IgD-negative memory B cell (primary cell): ENCODE measurements at regions not wholly inside any gene's neighbourhood (a gene's known extent, or its start where the extent isn't known, plus 50 kb on each side); places are given as distances from the start of the nearest gene placed in this dataset.
"Not testable (repeated sequence)": the region's sequence is repeated elsewhere in the genome, so short reads cannot be mapped to it uniquely, and the experiment has no call there.

Source experiments
- H3K27ac Mint-ChIP-seq, 3 donors: one replicate each; pipeline ENCODE4 v1.8.0; 2020 to 2022; ENCODE audit warnings: mild to moderate bottlenecking in 3 of 3, mixed read lengths in 3 of 3, moderate library complexity in 1 of 3
- H3K27me3 Mint-ChIP-seq: one replicate; pipeline ENCODE4 v1.8.0; 2021; ENCODE audit warnings: mixed read lengths
- H3K36me3 Mint-ChIP-seq: one replicate; pipeline ENCODE4 v1.8.0; 2020; ENCODE audit warnings: mild to moderate bottlenecking, mixed read lengths
- H3K4me1 Mint-ChIP-seq, 3 donors: one replicate each; pipeline ENCODE4 v1.8.0; 2020 to 2022; ENCODE audit warnings: mixed read lengths in 3 of 3, mild to moderate bottlenecking in 1 of 3
- H3K4me3 Mint-ChIP-seq, 4 donors: one replicate each; pipeline ENCODE4 v1.8.0; 2020 to 2022; ENCODE audit warnings: mild to moderate bottlenecking in 4 of 4, mixed read lengths in 4 of 4, moderate library complexity in 3 of 4
- H3K9me3 Mint-ChIP-seq, 3 donors: one replicate each; pipeline ENCODE4 v1.8.0; 2020 to 2021; ENCODE audit warnings: mixed read lengths in 3 of 3, mild to moderate bottlenecking in 1 of 3

DNA sequence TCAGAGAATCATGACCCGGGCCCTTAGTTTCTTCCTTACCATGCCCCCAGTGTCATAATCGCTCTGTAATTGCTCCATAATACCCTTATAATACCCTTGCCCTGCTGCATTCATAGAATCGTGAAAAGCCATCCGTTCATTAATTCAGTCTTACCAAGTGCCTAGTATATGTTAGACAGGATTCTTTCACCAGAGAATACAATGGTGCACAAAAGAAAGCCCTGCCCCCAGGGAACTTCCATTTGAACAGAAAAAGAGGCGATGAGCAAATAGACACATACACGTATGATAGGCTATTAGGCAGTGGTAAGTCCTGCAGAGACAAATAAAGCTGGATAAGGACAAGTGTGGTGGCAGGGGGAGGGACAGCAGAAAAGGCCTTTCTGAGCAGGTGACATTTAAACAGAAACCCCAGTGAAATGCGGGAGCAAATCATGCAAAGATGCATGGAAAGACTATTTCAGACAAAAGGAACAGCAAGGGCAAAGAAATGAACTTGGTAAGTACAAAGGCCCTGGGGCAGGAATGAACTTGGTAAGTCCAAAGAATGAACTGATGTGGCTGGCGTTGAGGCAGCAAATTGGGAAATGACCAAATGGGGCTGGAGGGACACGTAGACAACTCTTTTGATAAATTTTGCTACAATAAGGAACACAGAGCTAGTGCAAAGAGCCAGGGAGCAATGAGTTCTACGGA is 74.6 kb upstream of the CREB3L1 start:
- H3K27me3 Mint-ChIP-seq, result peaks cover 25% of the 10 kb centered on the region
- H3K4me3 Mint-ChIP-seq, result no peak overlapping the region
- peaks cover 3% of the 10 kb centered on the region for H3K36me3 Mint-ChIP-seq
- peaks cover 0 to 1% (median 0%) of the 10 kb centered on the region in 3 donors for H3K4me1 Mint-ChIP-seq
- H3K9me3 Mint-ChIP-seq, result peaks cover 0 to 4% (median 0%) of the 10 kb centered on the region in 3 donors
- no peak overlapping the region for H3K27ac Mint-ChIP-seq

DNA sequence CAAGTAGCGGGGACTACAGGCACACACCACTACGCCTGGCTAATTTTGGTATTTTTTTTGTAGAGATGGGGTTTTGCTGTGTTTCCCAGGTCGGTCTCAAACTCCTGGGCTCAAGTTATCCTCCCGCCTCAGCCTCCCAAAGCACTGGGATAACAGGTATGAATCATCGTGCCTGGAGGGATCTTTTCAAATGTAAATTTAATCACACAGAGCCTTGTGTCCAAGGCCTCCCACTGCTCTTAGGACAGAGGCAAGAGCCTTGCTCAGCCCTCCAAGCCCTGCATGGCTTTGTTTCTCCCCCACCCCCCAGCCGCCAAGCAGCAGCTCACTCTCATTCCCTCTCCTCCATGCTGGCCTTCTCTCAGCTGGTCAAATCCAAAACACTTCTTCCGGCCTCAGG is 75.3 kb upstream of the CREB3L1 start:
- H3K27ac Mint-ChIP-seq, result no peak overlapping the region
- peaks cover 0 to 1% (median 0%) of the 10 kb centered on the region in 3 donors for H3K4me1 Mint-ChIP-seq
- peaks cover 0 to 4% (median 0%) of the 10 kb centered on the region in 3 donors for H3K9me3 Mint-ChIP-seq
- H3K36me3 Mint-ChIP-seq, result peaks cover 3% of the 10 kb centered on the region
- H3K4me3 Mint-ChIP-seq, result peak overlapping the region in 1 of 4 donors; percentile 4
- H3K27me3 Mint-ChIP-seq, result peaks cover 25% of the 10 kb centered on the region

DNA sequence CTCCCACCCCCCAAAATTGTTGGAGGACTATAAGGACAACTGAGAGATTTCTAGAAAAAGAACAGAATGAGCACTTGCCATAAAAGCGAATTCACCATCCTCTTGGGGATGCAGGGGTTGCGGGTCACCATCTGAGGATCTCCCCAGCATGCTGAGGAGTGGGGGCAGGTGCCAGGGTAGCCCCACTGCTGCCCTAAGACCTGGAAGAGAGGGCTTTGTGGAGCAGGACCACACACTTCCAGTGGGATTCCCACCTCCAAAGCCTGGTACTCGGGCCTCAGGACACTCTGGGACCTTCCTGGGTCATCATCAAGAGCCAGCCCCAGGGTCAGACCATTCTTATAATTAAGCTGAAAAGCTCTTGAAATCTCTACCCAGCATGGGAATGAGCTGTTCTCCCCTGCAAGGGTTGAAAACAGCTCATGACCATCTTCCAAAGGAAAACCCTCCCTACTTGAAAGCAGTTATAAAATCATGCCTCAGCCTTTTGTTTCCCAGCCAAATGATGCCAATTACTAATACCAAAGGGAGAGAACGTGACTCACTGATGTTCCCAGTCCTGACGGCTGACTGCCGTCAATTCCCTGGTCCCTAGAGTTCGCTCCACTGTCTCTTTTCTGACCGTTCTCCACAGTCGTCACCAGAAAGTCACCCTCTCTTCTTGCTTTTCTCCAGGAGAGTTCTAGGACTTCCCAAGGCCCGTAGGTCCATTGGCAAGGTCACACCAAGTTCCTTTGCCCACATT is 76.8 kb upstream of the CREB3L1 start:
- Mint-ChIP-seq H3K9me3 (peaks cover 0 to 4% (median 0%) of the 10 kb centered on the region in 3 donors), H3K27ac (no peak overlapping the region), H3K27me3 (peaks cover 31% of the 10 kb centered on the region), H3K4me1 (peaks cover 0 to 1% (median 0%) of the 10 kb centered on the region in 3 donors), H3K36me3 (peaks cover 3% of the 10 kb centered on the region), H3K4me3 (peak overlapping the region in 1 of 4 donors; percentile 3)

DNA sequence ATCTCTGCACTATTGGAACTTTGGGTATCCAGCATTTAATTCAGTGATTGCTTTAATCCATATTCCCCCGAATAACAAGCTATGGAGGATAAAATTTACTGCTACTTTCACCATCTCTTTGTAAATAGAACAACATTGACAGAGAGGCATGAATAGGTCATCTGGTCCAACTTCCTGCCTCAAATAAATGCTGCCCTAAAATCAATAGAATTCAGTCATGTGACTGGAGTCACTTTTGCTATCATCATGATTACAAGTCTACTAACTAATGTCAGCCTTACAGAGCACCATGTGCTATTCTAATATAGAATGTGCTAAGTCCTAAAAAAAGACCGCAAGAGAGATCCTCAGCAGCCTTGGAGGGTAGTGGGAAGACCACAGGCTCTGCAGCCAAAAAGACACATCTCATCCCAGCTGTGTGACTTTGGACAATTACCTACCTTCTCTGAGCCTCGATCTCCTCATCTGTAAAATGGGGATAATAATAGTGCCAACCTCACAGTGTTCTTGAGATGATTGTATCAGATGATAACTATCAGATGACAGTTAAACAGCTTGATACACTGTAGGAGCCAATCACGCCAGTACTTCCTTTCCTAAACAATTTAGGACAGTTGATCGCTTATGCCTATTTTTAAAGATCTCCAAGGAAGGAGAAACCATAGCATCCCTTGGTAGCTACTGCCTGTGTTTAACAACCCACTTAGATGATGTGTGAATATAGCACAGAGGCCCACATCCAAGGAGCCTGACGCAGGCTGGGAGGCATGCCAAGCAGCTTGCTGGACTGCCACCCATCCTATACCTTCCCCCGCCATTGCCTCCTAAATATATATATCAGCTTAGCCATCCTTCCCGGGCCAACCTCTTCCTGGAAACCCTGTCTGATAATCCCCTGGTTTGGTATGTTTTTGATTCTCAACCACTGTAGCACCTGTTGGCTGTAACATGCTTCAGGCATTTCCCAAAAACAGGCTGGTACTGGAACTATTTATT is 77.3 kb upstream of the PHF21A start:
- no peak overlapping the region for H3K27ac Mint-ChIP-seq
- peaks cover 31% of the 10 kb centered on the region for H3K27me3 Mint-ChIP-seq

DNA sequence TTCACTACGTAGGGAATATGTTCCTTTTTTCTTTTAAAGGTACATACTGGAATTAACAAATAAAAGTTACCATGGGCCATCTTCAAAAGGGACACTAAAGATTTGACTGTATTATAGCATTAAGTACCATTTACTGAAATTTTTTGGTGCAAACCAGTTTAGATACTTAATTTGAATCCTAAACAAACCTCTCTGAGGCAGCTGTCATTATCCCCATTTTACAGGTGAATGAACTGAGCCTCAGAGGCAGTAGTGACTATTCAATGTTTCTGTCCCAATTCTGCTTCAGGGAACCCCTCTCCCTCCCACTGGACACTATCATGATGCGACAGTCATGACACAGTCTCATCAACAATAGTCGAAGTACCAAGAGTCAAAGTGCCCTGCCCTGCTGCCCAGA is 76.2 kb upstream of the PHF21A start:
- peaks cover 3% of the 10 kb centered on the region for H3K36me3 Mint-ChIP-seq
- peaks cover 29% of the 10 kb centered on the region for H3K27me3 Mint-ChIP-seq
- H3K9me3 Mint-ChIP-seq, result peaks cover 0 to 4% (median under 1%) of the 10 kb centered on the region in 3 donors
- H3K4me1 Mint-ChIP-seq, result no peaks in the 10 kb centered on the region
- no peak overlapping the region for H3K4me3 Mint-ChIP-seq
- no peak overlapping the region for H3K27ac Mint-ChIP-seq

More for the DNA sequence above, 77.3 kb upstream of the PHF21A start:
- Mint-ChIP-seq H3K4me3 (no peak overlapping the region), H3K9me3 (peaks cover 0 to 4% (median 0%) of the 10 kb centered on the region in 3 donors), H3K36me3 (peaks cover 3% of the 10 kb centered on the region), H3K4me1 (no peaks in the 10 kb centered on the region)

DNA sequence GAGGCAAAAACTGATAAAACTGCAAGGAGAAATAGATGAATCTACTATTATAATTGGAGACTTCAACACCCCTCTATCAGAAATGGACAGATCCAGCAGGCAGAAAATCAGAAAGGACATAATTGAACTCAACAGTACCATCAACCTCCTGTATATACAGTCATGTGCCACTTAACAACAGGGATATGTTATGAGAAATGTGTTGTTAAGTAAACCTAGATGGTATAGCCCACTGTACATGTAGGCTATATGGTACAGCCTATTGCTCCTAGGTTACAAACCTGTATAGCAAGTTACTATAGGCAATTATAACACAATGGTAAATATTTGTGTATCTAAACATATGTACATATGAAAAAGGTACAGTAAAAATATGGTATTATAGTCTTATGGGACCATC is 66.8 kb upstream of the PHF21A start:
- Mint-ChIP-seq H3K9me3 (peaks cover 6 to 19% (median 9%) of the 10 kb centered on the region in 3 donors), H3K4me3 (no peak overlapping the region), H3K36me3 (peaks cover 1% of the 10 kb centered on the region), H3K27ac (no peak overlapping the region), H3K4me1 (no peaks in the 10 kb centered on the region), H3K27me3 (peaks cover 20% of the 10 kb centered on the region)

DNA sequence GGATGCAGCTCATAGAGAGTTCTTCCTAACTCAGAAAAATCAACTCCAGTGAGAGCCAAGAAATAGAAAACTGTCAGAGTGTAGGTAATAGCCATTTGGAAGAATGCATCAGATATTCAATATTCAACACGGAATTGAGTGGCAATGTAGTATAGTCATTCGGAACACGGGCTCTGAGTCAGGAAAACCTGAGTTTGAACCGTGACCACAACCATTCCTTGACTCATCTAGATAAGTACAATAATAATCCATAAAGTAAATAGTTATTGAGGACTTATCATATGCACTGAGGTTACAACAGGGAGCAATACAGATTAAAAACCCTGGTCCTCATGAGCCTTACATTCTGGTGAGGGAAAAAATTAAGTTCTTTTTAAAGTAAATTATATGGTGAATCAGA is 62.6 kb upstream of the PHF21A start:
- no peak overlapping the region for H3K27ac Mint-ChIP-seq
- H3K27me3 Mint-ChIP-seq, result peaks cover 24% of the 10 kb centered on the region
- no peak overlapping the region for H3K4me3 Mint-ChIP-seq
- H3K9me3 Mint-ChIP-seq, result peaks cover 3 to 6% (median 5%) of the 10 kb centered on the region in 3 donors
- no peaks in the 10 kb centered on the region for H3K4me1 Mint-ChIP-seq
- H3K36me3 Mint-ChIP-seq, result peaks cover 1% of the 10 kb centered on the region

DNA sequence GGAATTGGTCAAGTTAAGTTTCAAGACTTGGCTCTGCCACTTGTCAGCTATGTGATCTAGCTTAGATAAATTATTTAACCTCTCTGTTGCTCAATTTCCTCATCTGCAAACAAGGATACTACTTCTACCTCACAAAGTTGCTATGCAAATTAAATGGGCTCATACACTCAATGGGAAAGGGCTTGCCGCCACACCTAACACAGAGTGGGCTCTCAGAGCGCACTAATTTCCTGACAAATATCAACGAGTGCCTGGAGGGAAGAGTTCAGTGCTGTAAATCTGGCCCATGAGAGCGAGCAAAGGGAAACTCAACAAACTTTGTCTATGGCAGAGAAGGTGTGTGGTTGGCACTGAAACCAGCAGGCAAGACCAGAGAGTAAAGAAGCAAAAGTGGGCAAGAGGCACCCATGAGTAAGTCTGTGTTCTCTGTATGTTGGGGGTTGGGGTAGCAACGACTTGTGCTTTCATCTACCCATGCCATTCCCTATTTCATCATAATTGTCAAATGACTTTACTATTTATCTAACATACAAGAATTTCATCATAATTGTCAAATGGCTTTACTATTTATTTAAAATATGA is 60.7 kb upstream of the PHF21A start:
- no peak overlapping the region for H3K27ac Mint-ChIP-seq
- H3K4me3 Mint-ChIP-seq, result no peak overlapping the region
- H3K4me1 Mint-ChIP-seq, result no peaks in the 10 kb centered on the region
- H3K9me3 Mint-ChIP-seq, result peaks cover 3 to 6% (median 5%) of the 10 kb centered on the region in 3 donors
- peaks cover 35% of the 10 kb centered on the region for H3K27me3 Mint-ChIP-seq
- no peaks in the 10 kb centered on the region for H3K36me3 Mint-ChIP-seq

DNA sequence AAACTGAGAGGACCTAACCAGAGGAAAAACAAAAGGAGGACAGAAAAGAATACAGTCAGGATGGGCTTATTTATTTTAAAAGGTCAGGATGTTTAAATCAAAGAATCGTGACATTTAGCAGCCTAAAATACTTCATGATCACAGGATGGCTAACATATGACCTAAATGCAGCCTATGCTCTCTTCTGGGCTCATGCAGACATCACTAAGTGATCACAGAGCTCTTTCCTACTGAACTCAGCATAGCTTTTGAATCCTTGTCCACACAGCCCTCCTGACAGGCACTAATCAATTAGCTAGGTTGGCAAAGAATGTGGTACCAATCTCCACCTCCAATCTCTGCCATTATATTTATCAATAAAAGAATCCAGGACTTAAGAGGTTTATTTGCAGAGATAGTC is 60.1 kb upstream of the PHF21A start:
- Mint-ChIP-seq H3K36me3 (no peaks in the 10 kb centered on the region), H3K27me3 (peaks cover 36% of the 10 kb centered on the region), H3K9me3 (peaks cover 3 to 6% (median 5%) of the 10 kb centered on the region in 3 donors), H3K4me1 (no peaks in the 10 kb centered on the region), H3K27ac (no peak overlapping the region), H3K4me3 (no peak overlapping the region)

DNA sequence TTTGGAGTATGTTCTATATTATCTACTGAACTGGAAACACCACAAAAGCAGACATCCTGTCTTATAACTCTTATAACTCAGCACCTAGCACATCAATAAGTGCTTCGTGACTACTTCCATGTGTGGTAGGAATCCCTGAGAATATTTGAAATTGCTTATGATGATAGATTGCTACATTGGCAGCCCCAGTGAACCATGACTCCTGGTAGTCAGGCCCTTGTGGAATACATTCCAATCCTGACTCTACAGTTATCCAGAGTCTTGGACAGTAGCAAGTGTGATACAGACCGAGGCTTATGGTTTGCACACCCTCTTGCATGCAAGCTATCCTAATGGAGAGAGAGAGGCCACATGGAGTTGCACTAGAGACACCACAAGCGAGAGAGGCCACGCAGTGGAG is 59.5 kb upstream of the PHF21A start:
- Mint-ChIP-seq H3K27ac (no peak overlapping the region), H3K36me3 (no peaks in the 10 kb centered on the region), H3K4me1 (no peaks in the 10 kb centered on the region), H3K9me3 (peaks cover 3 to 9% (median 6%) of the 10 kb centered on the region in 3 donors), H3K27me3 (peaks cover 36% of the 10 kb centered on the region), H3K4me3 (no peak overlapping the region)

DNA sequence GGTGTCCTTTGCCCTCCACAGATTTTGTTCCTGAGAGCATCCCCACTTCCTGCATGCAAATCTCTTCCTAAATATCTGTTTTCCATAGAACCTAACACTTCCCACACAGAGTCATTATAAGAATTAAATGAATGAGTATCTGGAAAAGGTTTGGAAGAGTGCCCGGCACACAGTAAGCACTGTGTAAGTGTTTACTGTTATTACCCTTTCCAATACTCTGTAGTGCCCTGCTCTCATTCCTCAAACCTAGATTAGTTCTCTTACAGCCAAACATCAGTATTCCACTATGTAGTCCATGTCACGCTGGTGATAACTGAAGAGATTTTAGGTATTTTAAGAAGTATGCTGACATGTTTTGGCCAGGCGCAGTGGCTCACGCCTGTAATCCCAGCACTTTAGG is 57.3 kb upstream of the PHF21A start:
- peaks cover 32% of the 10 kb centered on the region for H3K27me3 Mint-ChIP-seq
- no peak overlapping the region for H3K27ac Mint-ChIP-seq
- no peaks in the 10 kb centered on the region for H3K36me3 Mint-ChIP-seq
- peaks cover 0 to 6% (median 0%) of the 10 kb centered on the region in 3 donors for H3K9me3 Mint-ChIP-seq
- no peak overlapping the region for H3K4me3 Mint-ChIP-seq
- no peaks in the 10 kb centered on the region for H3K4me1 Mint-ChIP-seq

DNA sequence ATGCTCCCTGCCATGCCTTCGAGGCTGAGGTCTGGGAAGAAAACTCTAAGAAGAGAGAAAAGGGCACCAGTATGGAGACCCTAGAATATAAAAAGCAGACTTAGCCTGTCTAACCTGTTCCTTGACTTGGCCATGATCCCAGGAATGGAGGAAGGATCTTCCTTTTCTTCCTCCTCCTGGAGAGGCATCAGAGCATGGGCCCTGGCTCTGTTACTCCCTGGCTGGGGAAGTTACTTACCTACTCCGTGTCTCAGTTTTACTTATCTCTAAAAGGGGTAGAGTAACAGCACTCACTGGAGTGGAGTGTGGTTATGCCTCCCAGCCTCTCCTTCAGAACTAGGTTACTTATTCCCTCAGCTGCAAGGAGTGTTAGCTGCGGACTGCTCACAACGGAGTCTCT is 55.2 kb upstream of the PHF21A start:
- no peaks in the 10 kb centered on the region for H3K4me1 Mint-ChIP-seq
- no peak overlapping the region for H3K4me3 Mint-ChIP-seq
- peaks cover 0 to 6% (median 0%) of the 10 kb centered on the region in 3 donors for H3K9me3 Mint-ChIP-seq
- H3K36me3 Mint-ChIP-seq, result no peaks in the 10 kb centered on the region
- peaks cover 23% of the 10 kb centered on the region for H3K27me3 Mint-ChIP-seq
- H3K27ac Mint-ChIP-seq, result no peak overlapping the region

DNA sequence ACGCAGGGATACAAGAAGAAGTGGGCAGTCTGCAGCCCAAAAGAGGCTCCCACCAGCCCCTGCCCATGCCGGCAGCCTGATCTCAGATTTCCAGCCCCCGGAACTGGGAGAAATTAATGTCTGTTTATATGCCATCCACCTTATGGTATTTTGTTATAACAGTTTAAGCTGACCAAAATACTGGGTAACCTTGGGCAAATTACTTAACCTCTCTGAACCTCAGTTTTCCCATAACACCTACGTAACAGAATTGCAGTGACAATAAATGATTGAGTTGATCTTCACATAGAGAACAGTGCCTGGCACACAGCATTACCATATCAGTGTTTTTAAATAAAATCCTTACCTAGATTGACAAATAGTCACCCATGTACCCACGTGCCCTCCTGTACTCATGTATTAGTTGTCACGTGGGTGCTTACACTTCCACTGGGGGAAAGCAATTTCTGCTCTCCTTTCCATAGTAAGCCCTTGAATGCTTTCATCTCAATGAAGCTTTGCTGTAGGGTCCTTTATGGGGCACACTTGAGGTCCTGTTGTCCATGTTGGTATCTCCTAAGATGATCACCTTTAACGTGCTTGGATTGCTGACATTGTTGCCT is 54.2 kb upstream of the PHF21A start:
- Mint-ChIP-seq H3K9me3 (peaks cover 0 to 6% (median 0%) of the 10 kb centered on the region in 3 donors), H3K36me3 (no peaks in the 10 kb centered on the region), H3K27ac (no peak overlapping the region), H3K27me3 (peaks cover 23% of the 10 kb centered on the region), H3K4me3 (no peak overlapping the region), H3K4me1 (no peaks in the 10 kb centered on the region)

DNA sequence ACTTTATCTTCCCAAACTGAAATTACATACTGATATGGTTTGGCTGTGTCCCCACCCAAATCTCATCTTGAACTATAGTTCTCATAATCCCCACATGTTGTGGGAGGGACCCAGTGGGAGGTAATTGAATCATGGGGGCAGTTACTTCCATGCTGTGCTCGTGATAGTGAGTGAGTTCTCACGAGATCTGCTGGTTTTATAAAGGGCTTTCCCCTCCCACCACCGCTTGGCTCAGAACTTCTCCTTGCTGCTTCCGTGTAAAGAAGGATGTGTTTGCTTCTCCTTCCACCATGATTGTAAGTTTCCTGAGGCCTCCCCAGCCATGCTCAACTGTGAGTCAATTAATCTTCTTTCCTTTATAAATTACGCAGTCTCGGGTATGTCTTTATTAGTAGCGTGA is 50.4 kb upstream of the PHF21A start:
- H3K27me3 Mint-ChIP-seq, H3K4me3 Mint-ChIP-seq, H3K27ac Mint-ChIP-seq, H3K4me1 Mint-ChIP-seq, H3K9me3 Mint-ChIP-seq, H3K36me3 Mint-ChIP-seq: not testable (repeated sequence)
